HG02938 (cell line): ENCODE measurements at regions not wholly inside any gene's neighbourhood (a gene's known extent, or its start where the extent isn't known, plus 50 kb on each side); places are given as distances from the start of the nearest gene placed in this dataset.

Experiments
- ATAC-seq: cut with Tn5 transposase; IDR thresholded peaks from one replicate; pipeline ENCODE4 v1.9.1; 2021; ENCODE audit warnings: mild to moderate bottlenecking, moderate library complexity; ENCODE audit not compliant: unreplicated experiment

DNA sequence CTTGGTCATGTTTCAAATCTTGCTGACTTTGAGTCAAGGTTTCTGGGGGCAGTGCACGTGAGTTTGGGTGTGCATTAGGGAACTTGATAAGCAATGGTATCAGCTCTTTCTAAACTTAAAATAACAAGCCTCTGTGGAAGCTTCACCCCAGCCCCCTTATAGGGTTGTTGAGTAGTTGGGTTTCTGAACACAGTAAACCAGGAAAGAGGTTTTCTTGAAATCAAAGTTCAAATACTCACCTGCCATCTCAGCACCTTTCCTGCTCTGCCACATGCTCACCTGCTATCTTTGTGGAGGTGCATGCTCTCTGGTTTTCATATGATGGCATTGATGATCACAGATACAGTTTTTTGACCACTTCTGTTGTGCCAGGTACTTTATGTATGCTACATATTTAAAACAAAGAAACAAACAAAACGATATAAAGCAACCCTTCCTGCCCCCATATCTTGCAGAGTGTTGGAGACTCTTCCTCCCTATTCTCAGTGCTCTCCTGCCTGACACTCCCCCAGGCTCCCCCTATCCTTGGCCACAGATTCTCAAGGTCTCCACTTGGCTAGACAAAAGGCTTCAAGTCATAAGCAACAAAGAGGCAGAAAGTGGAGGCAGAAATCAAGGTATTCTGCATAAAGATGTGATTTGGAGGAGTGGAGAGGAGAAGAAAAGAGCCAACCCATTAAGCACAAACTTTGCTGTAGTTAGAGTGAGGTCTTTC is 360.6 kb downstream of the CYRIA start:
- no peak for ATAC-seq

- ATAC-seq = no peak
These were observed 361.9 kb downstream of the CYRIA start for GRCh38 chr2:16303761-16304160.

DNA sequence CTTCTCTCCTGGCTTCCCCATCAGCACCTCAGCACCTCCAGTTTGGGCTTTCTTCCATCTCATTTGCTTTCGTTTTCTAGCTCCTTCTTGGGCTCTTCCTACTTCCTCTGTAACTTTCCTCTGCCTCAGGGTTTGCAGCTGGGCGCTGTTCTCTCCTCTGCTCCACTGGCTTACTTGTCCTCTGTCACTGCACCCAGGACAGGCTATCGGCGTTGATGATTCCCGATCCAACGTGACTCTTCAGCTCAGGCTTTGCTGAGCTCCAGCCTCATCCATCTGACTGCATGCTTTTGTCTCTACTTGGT is 362.4 kb downstream of the CYRIA start:
- no peak for ATAC-seq

DNA sequence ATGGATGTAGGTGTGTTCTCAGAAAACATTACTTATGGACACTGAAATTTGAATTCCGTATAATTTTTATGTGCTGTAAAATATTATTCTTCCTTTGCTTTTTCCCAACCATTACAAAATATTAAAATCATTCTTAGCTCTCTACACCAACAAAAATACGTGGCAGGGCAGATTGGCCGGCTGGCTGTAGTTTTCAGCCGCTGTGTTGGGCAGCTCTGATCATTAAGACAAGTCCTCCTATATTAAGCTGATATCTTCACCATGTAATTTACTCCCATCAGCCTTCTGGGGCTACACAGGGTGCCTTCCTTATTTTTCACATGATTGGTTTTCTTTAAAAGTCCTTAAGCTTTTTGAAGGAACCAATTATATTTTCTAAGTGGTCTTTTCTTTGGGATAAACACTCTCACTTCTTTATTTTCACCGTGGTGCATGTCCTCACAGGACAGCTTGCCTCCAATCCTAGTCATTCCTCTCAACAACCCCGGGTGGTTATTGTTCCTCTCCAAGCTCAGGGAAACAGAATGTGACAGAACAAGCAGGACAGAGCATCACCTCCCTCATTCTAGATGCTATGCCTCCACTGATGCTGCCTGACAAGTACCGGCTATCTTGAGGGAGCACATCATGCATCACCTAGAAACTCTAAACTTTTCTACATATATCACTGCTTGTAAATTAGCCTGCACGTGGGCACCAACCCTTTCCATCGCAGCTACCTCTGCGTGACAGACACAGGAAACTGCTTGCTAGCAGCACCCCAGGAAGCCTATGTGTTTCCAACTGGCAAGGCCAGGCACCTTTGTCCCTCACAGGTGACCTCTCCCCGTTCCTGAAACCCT is 362.3 kb downstream of the MYCN start:
- no peak for ATAC-seq

DNA sequence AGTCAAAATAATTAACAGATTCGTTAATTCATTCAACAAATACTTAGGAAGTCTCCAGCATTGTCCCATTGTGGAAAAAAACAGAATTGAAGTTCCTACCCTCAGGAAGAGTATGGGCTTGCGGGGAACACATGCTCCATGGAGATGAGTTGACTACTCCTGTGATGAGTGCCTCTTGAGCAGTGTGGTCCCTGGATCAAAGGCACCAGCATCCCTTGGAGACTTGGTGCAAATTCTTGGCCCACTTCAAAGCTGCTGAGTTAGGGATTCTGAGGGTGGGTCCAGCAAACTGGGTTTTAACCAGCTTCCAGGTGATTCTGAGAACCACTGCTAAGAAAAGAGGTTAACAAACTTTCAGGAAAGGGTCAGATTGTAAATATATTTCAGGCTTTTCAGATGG is 361.6 kb downstream of the MYCN start:
- ATAC-seq = no peak

DNA sequence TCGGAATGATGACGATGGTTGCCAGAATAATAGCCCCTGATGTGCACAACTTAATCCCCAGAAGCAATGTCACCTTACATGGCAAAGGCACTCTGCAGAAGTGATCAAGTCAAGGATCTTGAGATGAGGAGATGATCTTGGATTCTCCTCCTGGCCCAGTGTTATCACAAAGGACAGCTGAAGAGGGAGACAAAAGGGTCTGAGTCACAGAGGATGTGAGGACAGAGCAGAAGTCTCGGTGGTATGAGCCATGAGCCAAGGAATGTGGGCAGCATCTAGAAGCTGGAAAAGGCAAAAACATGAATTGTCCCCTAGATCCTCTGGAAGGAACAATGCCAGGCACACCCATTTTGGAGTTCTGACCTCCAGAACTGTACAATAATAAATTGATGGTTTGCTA is 358.5 kb downstream of the MYCN start:
- no peak for ATAC-seq

- ATAC-seq = no peak
These were observed 356.2 kb downstream of the MYCN start for GRCh38 chr2:16296331-16297250.

- ATAC-seq = no peak
These were observed 355.6 kb downstream of the MYCN start for GRCh38 chr2:16296038-16296290.

GRCh38 chr2:16294791-16295190 is 354.4 kb downstream of the MYCN start:
- ATAC-seq = no peak

- no peak for ATAC-seq
These were observed 353.5 kb downstream of the MYCN start for GRCh38 chr2:16293871-16294270.

- no peak for ATAC-seq
These were observed 353.0 kb downstream of the MYCN start for GRCh38 chr2:16293398-16293797.

DNA sequence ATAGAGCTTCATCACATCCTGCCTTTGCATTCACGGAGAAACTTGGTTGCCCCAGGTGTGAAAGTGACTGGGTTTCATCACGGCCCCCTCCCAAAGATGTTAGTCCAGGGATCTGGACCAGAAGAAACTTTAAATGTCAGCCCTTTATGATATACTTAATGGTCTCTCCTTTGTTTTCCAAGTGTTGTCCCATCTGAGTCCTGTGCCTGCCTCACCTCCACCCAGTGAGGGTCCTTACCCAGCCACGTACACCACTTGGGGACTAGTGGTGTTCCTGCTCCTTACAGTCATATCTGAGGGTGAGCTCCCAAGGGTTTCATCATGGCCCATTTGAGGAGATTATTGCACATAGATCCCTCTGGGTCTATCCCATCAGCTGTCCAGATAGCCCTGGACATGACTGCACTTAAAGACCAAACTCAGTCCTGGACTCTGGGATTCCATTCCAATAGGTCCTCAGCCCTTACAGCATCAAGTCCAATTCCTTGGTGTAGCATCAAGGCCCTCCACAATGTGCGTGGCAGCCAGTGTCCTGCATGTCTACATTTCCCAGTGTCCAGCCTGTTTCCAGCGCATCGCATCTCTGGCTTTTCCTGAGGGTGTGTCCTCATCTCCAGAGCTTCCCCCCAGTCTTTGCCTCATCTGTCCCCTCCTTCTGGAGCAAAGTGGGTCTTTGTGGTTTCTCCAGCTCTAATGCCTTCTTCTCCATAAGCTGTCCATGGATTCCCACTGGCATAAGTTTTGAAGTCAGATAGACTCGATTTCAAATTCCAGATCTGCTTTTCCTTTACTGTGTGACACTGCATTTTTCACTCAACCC is 351.6 kb downstream of the MYCN start:
- ATAC-seq = no peak

- no peak for ATAC-seq
These were observed 350.9 kb downstream of the MYCN start for GRCh38 chr2:16291226-16291625.

- ATAC-seq = no peak
These were observed 350.1 kb downstream of the MYCN start for GRCh38 chr2:16290311-16291020.

DNA sequence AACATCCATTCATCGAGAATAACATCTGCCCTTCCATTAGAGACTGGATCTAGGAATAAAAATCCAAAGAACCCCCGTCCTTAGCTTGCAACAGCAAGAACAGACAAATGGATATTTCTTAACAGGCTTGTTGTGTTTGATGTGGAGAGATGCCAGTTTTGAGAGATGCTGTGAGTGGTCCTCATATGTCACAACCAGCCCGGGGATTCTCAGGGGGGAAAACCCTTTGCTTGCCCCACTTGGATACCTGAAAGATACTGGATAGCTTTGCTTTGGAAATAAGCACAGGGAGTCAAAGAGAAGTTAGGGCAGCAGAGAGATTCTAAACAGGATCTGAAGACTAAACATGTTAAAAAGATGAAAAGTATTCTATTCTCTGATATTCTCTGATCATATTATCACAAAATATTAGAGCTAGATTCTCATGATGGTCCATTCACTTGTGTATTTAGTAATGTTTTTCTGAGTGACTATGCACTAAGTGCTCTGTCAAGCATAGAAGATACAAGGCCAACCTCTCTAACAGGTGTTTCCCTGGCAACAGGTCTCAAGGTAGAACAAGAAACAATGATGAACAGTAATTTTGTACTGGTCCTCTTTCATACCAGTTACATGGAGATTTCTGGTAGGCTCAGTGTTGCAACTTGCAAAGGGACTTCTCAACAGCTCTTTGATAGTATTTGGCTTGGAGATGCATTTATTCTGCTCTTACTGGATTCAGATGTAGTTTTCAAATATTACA is 348.2 kb downstream of the MYCN start:
- ATAC-seq = no peak

GRCh38 chr2:16287831-16288230 is 347.5 kb downstream of the MYCN start:
- no peak for ATAC-seq

- no peak for ATAC-seq
These were observed 346.9 kb downstream of the MYCN start for GRCh38 chr2:16287281-16287680.

DNA sequence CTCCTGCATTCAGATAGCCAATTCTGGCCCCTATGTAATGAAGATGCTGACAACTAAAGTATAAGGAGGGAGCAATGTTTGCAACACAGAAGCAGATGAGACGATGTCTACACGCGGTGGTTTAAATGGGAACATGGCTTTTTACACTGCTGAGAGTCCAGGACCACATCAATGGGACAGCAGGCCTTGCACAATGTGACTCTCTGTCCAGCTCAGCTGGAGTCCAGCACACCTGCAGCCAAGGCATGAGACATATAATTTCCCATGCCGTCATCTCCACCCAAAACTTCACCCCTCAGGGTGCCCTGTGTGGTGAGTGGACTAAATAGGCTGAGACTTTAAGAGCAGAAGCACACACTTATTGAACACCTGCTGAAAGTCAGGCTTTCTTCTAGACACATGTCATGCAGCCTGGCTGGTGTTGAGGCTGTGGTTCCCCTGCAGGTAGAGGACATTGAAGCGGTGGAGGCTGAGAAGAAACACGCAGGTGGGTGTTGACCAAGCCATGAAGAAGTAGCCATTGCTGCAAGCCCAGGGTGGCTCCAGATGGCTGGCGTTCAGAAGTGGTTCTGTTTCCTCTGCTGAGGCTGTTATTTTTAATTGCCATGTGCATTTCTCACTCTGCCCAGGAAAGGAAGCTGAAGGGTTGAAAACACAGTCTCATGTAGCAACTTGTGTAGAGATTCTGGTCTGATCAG is 345.6 kb downstream of the MYCN start:
- ATAC-seq = no peak
